ENCODE measurements at regions not wholly inside any gene's neighbourhood (a gene's known extent, or its start where the extent isn't known, plus 50 kb on each side); places are given as distances from the start of the nearest gene placed in this dataset.

GRCh38 chr1:212226467-212226866 is 58.7 kb upstream of the PPP2R5A start:
- TF ChIP-seq CTCF (IDR thresholded peaks at IDR 0.05) = no peak
- TF ChIP-seq POLR2A (IDR thresholded peaks at IDR 0.05) = no peak
